ENCODE measurements at regions not wholly inside any gene's neighbourhood (a gene's known extent, or its start where the extent isn't known, plus 50 kb on each side); places are given as distances from the start of the nearest gene placed in this dataset.

DNA sequence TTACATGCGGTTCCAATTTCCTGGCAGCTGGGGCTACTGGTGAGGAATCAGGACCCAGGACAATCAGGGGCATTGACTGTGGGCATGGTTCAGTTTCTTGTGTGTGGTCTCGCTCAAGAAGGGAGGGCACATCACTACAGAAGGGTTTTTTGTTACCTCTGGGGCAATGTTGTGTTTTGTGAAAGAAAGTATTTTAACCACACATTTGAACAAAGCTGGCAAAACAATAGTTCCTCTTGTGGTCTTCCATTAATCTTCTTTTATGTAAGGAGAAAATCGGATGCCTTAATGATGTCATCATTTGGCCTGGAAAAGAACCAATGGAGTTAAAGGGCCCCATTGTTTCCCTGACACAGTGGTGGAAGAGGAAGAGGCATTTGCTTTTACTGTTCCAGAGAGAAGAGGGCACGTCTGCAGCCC lies 197.4 kb downstream of the SH3BP4 start:
- peaks cover 5% of the 10 kb centered on the region for H3K27me3 Mint-ChIP-seq (ENCODE audit: insufficient read depth, unreplicated experiment)
- intact Hi-C loops (cut with micrococcal nuclease; ENCODE audit: unreplicated experiment) = loop anchor here (10.0 kb wide), 1 partner anchor 686 kb away; no protein-coding TSS in a partner anchor
- no peak for DNase-seq
- no TSS peak for BruUV-seq (replicated peaks)
- H3K27me3 ChIP-seq (replicated peaks; ENCODE audit: control insufficient read depth, insufficient read depth, low read length) = no peaks in the 10 kb centered on the region
- H3K4me3 ChIP-seq (ENCODE audit: low read depth, low read length) = no peak overlapping the region
- peaks cover 5% of the 10 kb centered on the region for H3K4me1 Mint-ChIP-seq (ENCODE audit: low read depth, unreplicated experiment)
- no peaks in the 10 kb centered on the region for H3K36me3 Mint-ChIP-seq (ENCODE audit: insufficient read depth, unreplicated experiment)
- H3K9me3 Mint-ChIP-seq (ENCODE audit: unreplicated experiment) = peaks cover 10% of the 10 kb centered on the region
- no peak overlapping the region for H3K27ac Mint-ChIP-seq (ENCODE audit: unreplicated experiment)
- no peaks in the 10 kb centered on the region for H3K36me3 ChIP-seq (ENCODE audit: control insufficient read depth, insufficient read depth, low read length)
- H3K4me3 Mint-ChIP-seq (ENCODE audit: unreplicated experiment) = no peak overlapping the region
- ChIA-PET POLR2A (no interaction called here), CTCF (no interaction called here)
- H3K9me3 ChIP-seq = no peaks in the 10 kb centered on the region
- H3K4me1 ChIP-seq = no peaks in the 10 kb centered on the region
- TF ChIP-seq, protein P1, sequence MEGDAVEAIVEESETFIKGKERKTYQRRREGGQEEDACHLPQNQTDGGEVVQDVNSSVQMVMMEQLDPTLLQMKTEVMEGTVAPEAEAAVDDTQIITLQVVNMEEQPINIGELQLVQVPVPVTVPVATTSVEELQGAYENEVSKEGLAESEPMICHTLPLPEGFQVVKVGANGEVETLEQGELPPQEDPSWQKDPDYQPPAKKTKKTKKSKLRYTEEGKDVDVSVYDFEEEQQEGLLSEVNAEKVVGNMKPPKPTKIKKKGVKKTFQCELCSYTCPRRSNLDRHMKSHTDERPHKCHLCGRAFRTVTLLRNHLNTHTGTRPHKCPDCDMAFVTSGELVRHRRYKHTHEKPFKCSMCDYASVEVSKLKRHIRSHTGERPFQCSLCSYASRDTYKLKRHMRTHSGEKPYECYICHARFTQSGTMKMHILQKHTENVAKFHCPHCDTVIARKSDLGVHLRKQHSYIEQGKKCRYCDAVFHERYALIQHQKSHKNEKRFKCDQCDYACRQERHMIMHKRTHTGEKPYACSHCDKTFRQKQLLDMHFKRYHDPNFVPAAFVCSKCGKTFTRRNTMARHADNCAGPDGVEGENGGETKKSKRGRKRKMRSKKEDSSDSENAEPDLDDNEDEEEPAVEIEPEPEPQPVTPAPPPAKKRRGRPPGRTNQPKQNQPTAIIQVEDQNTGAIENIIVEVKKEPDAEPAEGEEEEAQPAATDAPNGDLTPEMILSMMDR (IDR thresholded peaks at IDR 0.05; ENCODE audit: insufficient read depth in 1 of 2, low read depth in 1 of 2, low read length in 1 of 2, severe bottlenecking in 1 of 2, unreplicated experiment in 1 of 2) = no peak

DNA sequence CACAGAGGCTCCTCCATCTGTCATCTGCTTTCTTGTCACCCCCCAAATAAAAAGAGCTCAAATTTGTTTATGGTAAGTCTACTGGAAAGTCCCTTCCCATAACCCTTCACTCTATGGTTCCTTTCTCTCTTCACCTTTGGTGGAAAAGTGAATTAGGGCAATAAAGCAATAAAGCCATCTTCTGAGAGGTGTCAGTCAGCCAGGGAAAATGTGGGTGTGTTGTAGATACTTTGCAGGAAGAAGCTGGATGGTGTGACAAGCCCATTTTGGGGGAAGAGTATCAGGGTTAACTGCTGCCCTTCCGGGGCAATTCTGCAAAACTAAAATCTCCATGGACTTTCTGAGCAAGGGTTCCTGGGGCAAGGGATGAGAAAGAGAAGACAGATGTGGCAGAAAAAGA lies 197.9 kb downstream of the SH3BP4 start:
- CTCF ChIA-PET = no interaction called here
- H3K27me3 Mint-ChIP-seq (ENCODE audit: insufficient read depth, unreplicated experiment) = peaks cover 5% of the 10 kb centered on the region

DNA sequence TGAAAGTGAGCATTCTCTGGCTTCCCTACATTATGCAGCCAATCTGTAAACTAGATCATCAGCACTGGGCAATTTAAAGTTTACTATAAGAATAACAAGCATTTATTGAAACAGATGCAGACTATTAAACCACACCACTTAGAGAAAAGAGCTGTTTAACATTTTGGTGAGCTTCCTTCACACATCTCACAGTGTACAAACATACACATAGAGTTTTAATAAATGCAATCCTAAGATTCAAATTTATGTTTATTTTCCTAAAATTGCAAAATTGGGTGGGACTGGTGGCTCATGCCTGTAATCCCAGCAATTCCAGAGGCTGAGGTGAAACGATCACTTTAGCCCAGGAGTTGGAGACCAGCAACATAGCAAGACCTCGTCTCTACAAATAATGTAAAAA lies 199.3 kb downstream of the SH3BP4 start:
- Mint-ChIP-seq H3K4me3 (ENCODE audit: unreplicated experiment) (no peak overlapping the region), H3K4me1 (ENCODE audit: low read depth, unreplicated experiment) (peaks cover 5% of the 10 kb centered on the region), H3K9me3 (ENCODE audit: unreplicated experiment) (peaks cover 10% of the 10 kb centered on the region), H3K27me3 (ENCODE audit: insufficient read depth, unreplicated experiment) (peaks cover 5% of the 10 kb centered on the region), H3K36me3 (ENCODE audit: insufficient read depth, unreplicated experiment) (no peaks in the 10 kb centered on the region), H3K27ac (ENCODE audit: unreplicated experiment) (no peak overlapping the region)
- H3K27me3 ChIP-seq (replicated peaks; ENCODE audit: control insufficient read depth, insufficient read depth, low read length) = no peaks in the 10 kb centered on the region
- BruUV-seq (replicated peaks) = no TSS peak
- POLR2A ChIA-PET = no interaction called here
- H3K4me1 ChIP-seq = no peaks in the 10 kb centered on the region
- no peak overlapping the region for H3K4me3 ChIP-seq (ENCODE audit: low read depth, low read length)
- CTCF ChIA-PET = no interaction called here
- DNase-seq = no peak
- intact Hi-C loops (cut with micrococcal nuclease; ENCODE audit: unreplicated experiment) = no loop called here
- H3K36me3 ChIP-seq (ENCODE audit: control insufficient read depth, insufficient read depth, low read length) = no peaks in the 10 kb centered on the region
- no peaks in the 10 kb centered on the region for H3K9me3 ChIP-seq
- TF ChIP-seq, protein P1 (IDR thresholded peaks at IDR 0.05; ENCODE audit: insufficient read depth in 1 of 2, low read depth in 1 of 2, low read length in 1 of 2, severe bottlenecking in 1 of 2, unreplicated experiment in 1 of 2) = no peak

More for the DNA sequence above, 197.9 kb downstream of the SH3BP4 start:
- TF ChIP-seq, protein P1 (IDR thresholded peaks at IDR 0.05; ENCODE audit: insufficient read depth in 1 of 2, low read depth in 1 of 2, low read length in 1 of 2, severe bottlenecking in 1 of 2, unreplicated experiment in 1 of 2) = no peak
- Mint-ChIP-seq H3K4me3 (ENCODE audit: unreplicated experiment) (no peak overlapping the region), H3K36me3 (ENCODE audit: insufficient read depth, unreplicated experiment) (no peaks in the 10 kb centered on the region), H3K4me1 (ENCODE audit: low read depth, unreplicated experiment) (peaks cover 5% of the 10 kb centered on the region), H3K27ac (ENCODE audit: unreplicated experiment) (no peak overlapping the region), H3K9me3 (ENCODE audit: unreplicated experiment) (peaks cover 10% of the 10 kb centered on the region)
- Histone ChIP-seq H3K4me3 (ENCODE audit: low read depth, low read length) (no peak overlapping the region), H3K9me3 (no peaks in the 10 kb centered on the region), H3K4me1 (no peaks in the 10 kb centered on the region), H3K36me3 (ENCODE audit: control insufficient read depth, insufficient read depth, low read length) (no peaks in the 10 kb centered on the region), H3K27me3 (replicated peaks; ENCODE audit: control insufficient read depth, insufficient read depth, low read length) (no peaks in the 10 kb centered on the region)
- no peak for DNase-seq
- POLR2A ChIA-PET = no interaction called here
- intact Hi-C loops (cut with micrococcal nuclease; ENCODE audit: unreplicated experiment) = loop anchor here (10.0 kb wide), 1 partner anchor 685 kb away; no protein-coding TSS in a partner anchor
- no TSS peak for BruUV-seq (replicated peaks)
